Testis (tissue), 2 donors: ENCODE measurements at regions not wholly inside any gene's neighbourhood (a gene's known extent, or its start where the extent isn't known, plus 50 kb on each side); places are given as distances from the start of the nearest gene placed in this dataset.

ENCODE experiments used
- DNase-seq: peaks from one replicate; pipeline ENCODE4 v3.0.0-alpha.2; 2019
- H3K27ac ChIP-seq, 2 donors: fragments of 200-600 bp; sonication (generic); one replicate each; pipeline ENCODE4 v1.5.1; 2019
- H3K27me3 ChIP-seq: fragments of 200-600 bp; sonication (generic); one replicate; pipeline ENCODE4 v1.5.1; 2019
- H3K36me3 ChIP-seq: fragments of 200-600 bp; sonication (generic); one replicate; pipeline ENCODE4 v1.5.1; 2017; ENCODE audit warnings: low read depth; ENCODE audit errors: missing control alignments
- H3K4me1 ChIP-seq: fragments of 200-600 bp; sonication (generic); one replicate; pipeline ENCODE4 v1.5.1; 2019
- H3K4me3 ChIP-seq, 2 donors: fragments of 200-600 bp; sonication (generic); one replicate each; pipeline ENCODE4 v1.5.1; 2017 to 2019
- H3K9me3 ChIP-seq: fragments of 200-600 bp; sonication (generic); one replicate; pipeline ENCODE4 v1.5.1; 2017
- POLR2A ChIP-seq: fragments of 450-650 bp; IDR thresholded peaks from one replicate; pipeline ENCODE4 v1.6.1; 2017; ENCODE audit warnings: antibody characterized with exemption, mild to moderate bottlenecking, moderate library complexity
- WGBS, 2 donors: methylation state at CpG; one replicate each; pipeline ENCODE4 v1.1.5; 2018; 5-methylcytosine and 5-hydroxymethylcytosine counted together
- intact Hi-C: fragments of 100-400 bp; cut with DNase I; formaldehyde crosslinking; loops from one replicate; pipeline ENCODE4 v1.15.1; 2023; ENCODE audit warnings: low total_unique reads
- TF ChIP-seq, protein P1 (sequence below), 3 experiments: fragments of 450-650 bp in 2 of 3; fragments of 200-600 bp in 1 of 3; sonication (generic) in 1 of 3; IDR thresholded peaks; one replicate each; pipeline ENCODE4 v1.5.1; 2016 to 2019; ENCODE audit warnings: antibody characterized with exemption in 3 of 3, mild to moderate bottlenecking in 2 of 3, moderate library complexity in 1 of 3

DNA sequence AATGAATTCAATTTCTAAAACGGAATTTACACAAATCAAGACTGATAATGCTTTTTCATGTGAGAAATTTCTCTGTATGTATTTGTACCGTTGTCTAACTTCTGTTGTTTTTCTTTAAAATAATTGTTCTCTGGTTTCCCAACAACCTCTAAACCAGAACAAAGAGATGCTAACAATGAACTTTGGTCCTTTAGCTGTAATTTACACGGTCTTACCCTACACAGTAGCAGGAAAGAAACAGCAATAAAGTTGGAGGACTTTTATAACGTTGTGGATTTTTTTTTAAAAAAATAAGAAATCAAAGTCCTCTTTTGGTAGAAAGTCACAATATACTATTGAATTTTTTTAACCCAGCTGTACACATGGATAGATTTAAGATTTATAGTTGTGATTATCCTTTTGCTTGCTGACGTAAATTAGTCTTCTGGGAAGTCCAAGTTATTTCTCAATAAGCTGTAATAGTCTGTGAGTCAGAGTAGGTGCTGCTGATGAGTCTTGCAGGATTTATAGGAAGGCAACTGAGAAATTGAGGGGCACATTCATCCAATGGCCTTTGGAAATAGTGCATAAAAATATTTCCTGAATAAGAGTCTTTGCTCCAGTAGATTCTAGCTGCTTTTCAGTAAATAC lies 76.8 kb upstream of the PCSK1 start:
- no peaks in the 10 kb centered on the region for H3K4me1 ChIP-seq
- no peaks in the 10 kb centered on the region for H3K9me3 ChIP-seq
- H3K36me3 ChIP-seq, result no peaks in the 10 kb centered on the region
- H3K4me3 ChIP-seq, result no peak overlapping the region
- WGBS, 2 donors, result 49 to 52% methylated on average over 5 of the region's 5 CpGs
- no peak overlapping the region for H3K27ac ChIP-seq
- intact Hi-C loops, result no loop called here
- H3K27me3 ChIP-seq, result no peaks in the 10 kb centered on the region
- no peak for DNase-seq
- TF ChIP-seq POLR2A, result no peak
- TF ChIP-seq, protein P1, sequence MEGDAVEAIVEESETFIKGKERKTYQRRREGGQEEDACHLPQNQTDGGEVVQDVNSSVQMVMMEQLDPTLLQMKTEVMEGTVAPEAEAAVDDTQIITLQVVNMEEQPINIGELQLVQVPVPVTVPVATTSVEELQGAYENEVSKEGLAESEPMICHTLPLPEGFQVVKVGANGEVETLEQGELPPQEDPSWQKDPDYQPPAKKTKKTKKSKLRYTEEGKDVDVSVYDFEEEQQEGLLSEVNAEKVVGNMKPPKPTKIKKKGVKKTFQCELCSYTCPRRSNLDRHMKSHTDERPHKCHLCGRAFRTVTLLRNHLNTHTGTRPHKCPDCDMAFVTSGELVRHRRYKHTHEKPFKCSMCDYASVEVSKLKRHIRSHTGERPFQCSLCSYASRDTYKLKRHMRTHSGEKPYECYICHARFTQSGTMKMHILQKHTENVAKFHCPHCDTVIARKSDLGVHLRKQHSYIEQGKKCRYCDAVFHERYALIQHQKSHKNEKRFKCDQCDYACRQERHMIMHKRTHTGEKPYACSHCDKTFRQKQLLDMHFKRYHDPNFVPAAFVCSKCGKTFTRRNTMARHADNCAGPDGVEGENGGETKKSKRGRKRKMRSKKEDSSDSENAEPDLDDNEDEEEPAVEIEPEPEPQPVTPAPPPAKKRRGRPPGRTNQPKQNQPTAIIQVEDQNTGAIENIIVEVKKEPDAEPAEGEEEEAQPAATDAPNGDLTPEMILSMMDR (IDR thresholded peaks at IDR 0.05), result no peak

DNA sequence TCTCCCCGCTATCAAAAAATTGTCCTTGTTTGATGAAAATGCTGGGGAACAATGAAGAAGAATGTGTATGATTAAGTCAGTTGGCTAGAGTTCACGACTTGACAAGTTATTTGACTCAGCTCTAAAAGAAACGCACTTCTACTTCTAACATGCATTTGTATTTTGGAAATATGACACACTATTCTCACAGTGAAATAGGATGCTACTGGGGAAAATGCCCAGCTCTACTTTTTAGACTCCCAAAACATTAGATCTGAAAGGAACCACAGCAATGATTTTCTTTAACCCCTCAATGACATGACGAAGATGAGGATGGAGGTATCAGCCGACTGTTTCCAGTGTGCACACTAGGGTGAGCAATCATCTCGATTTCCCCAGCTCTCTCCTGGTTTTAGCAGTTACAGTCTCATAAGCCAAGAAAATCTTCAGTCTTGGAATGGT lies 83.6 kb upstream of the PCSK1 start:
- Histone ChIP-seq H3K27me3 (no peaks in the 10 kb centered on the region), H3K27ac (no peak overlapping the region), H3K36me3 (no peaks in the 10 kb centered on the region), H3K4me1 (no peaks in the 10 kb centered on the region), H3K9me3 (no peaks in the 10 kb centered on the region), H3K4me3 (no peak overlapping the region)
- intact Hi-C loops, result no loop called here
- 83 to 87% methylated on average over 6 of the region's 6 CpGs for WGBS, 2 donors
- TF ChIP-seq, protein P1 (IDR thresholded peaks at IDR 0.05), result no peak
- no peak for TF ChIP-seq POLR2A
- DNase-seq, result no peak

DNA sequence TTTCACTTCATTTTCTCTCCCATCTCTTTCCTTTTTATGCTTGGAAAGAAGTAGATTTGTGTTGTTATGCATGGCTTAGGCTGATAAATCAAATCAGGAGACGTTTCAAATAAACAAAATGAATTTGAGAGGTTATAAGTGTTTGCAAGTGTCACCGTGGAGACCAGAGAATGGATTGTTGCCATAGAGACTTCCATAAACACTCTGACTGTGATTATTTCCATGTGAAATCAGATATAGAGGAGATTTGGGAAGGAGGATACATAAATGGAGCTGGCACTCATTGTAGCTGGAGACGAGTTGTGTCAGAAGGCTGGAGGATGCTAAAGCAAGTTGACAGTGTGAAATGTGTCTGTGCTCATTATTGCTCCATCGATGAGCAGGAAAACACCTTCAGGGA lies 84.2 kb upstream of the PCSK1 start:
- no peaks in the 10 kb centered on the region for H3K9me3 ChIP-seq
- H3K4me3 ChIP-seq, result no peak overlapping the region
- no peaks in the 10 kb centered on the region for H3K4me1 ChIP-seq
- H3K27me3 ChIP-seq, result no peaks in the 10 kb centered on the region
- no peak overlapping the region for H3K27ac ChIP-seq
- WGBS, 2 donors, result 65 to 67% methylated on average over 4 of the region's 4 CpGs
- no peak for TF ChIP-seq POLR2A
- TF ChIP-seq, protein P1 (IDR thresholded peaks at IDR 0.05), result no peak
- H3K36me3 ChIP-seq, result no peaks in the 10 kb centered on the region
- intact Hi-C loops, result no loop called here
- DNase-seq, result no peak

DNA sequence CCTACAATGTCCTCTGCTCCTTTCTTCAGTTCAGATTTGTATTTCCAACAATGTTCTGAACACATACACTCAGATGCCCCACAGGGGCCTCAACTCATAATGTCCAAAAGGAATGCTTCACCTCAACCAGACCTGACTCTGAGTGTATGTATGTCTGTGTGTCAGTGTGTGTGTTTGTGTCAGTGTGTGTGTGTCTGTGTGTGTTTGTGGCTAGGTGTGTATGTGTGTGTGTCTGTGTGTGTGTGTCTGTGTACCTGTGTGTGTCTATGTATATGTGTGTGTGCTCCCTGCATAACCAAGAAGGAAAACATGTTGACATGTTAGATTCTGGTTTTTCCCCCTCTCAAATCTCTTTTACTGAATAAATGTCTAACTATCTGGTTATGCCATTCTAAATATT lies 87.3 kb upstream of the PCSK1 start:
- Histone ChIP-seq H3K4me3 (no peak overlapping the region), H3K27ac (no peak overlapping the region), H3K4me1 (no peaks in the 10 kb centered on the region), H3K27me3 (no peaks in the 10 kb centered on the region), H3K36me3 (no peaks in the 10 kb centered on the region), H3K9me3 (no peaks in the 10 kb centered on the region)
- no peak for DNase-seq
- intact Hi-C loops, result no loop called here
- TF ChIP-seq, protein P1 (IDR thresholded peaks at IDR 0.05), result no peak
- no peak for TF ChIP-seq POLR2A

DNA sequence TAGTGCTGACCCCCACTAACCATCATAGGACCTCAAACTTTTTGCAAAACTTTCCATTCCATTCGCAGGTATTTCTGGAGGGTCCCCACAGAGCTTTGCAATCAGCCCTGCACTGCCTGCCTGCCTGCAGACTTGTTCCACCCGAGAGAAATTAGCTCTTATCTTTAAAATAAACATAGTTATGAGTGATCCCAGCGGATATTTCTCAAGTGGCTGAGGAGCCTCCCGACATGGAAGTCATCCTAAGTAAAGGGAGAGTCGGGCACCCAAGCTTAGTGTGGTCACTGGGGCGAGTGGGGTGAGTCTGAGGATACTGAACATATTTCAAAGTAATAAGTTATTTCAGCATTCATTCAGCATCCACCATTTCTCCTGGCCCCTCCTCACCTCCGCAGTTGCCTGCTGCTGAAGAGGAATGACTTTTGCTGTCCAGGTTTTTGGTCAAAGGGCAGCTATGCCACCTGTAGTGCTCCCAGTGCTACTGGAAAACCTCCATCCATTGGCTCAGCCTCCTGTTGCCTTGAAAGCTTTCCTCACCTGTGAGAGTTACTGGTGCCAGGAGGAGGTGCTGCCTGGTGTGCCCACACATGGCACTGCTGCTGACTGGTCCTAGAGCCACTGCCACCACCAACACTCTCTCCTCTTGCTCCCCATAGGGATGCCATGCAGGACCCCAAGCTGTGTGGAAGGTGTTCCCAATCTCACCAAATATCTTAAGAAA lies 89.7 kb upstream of the PCSK1 start:
- H3K4me3 ChIP-seq, result no peak overlapping the region
- H3K4me1 ChIP-seq, result no peaks in the 10 kb centered on the region
- no peak overlapping the region for H3K27ac ChIP-seq
- DNase-seq, result no peak
- TF ChIP-seq, protein P1 (IDR thresholded peaks at IDR 0.05), result no peak
- TF ChIP-seq POLR2A, result no peak
- intact Hi-C loops, result no loop called here
- H3K9me3 ChIP-seq, result no peaks in the 10 kb centered on the region
- no peaks in the 10 kb centered on the region for H3K36me3 ChIP-seq
- no peaks in the 10 kb centered on the region for H3K27me3 ChIP-seq
- WGBS, 2 donors, result 54% methylated on average over 7 of the region's 7 CpGs
